GM23248 (cell line): ENCODE measurements at regions not wholly inside any gene's neighbourhood (a gene's known extent, or its start where the extent isn't known, plus 50 kb on each side); places are given as distances from the start of the nearest gene placed in this dataset.

Experiments
- DNase-seq: peaks from one replicate; pipeline ENCODE4 v3.0.0-alpha.2; 2015
- H2AFZ ChIP-seq: fragments of 200-600 bp; sonication (generic); 2 replicates; pipeline ENCODE4 v1.6.1; 2016; ENCODE audit warnings: antibody characterized with exemption
- H3F3A ChIP-seq: fragments of 200-600 bp; sonication (generic); 2 replicates; pipeline ENCODE4 v1.6.1; 2016; ENCODE audit warnings: mild to moderate bottlenecking, antibody characterized with exemption, mixed run types; ENCODE audit not compliant: insufficient read depth
- H3K27ac ChIP-seq: fragments of 200-600 bp; sonication (generic); 2 replicates; pipeline ENCODE4 v1.5.1; 2016; ENCODE audit warnings: mild to moderate bottlenecking
- H3K27me3 ChIP-seq: fragments of 200-600 bp; sonication (generic); replicated peaks from 2 replicates; pipeline ENCODE4 v1.6.1; 2016; ENCODE audit warnings: mild to moderate bottlenecking; ENCODE audit not compliant: insufficient read depth
- H3K36me3 ChIP-seq: fragments of 200-600 bp; sonication (generic); 2 replicates; pipeline ENCODE4 v1.6.1; 2016; ENCODE audit warnings: low read depth, mild to moderate bottlenecking
- H3K4me1 ChIP-seq: fragments of 200-600 bp; sonication (generic); 2 replicates; pipeline ENCODE4 v1.6.1; 2016; ENCODE audit warnings: mild to moderate bottlenecking; ENCODE audit not compliant: insufficient read depth
- H3K4me2 ChIP-seq: fragments of 200-600 bp; sonication (generic); one replicate; pipeline ENCODE4 v1.6.1; 2016; ENCODE audit warnings: mild to moderate bottlenecking; ENCODE audit not compliant: unreplicated experiment
- H3K4me3 ChIP-seq: fragments of 200-600 bp; sonication (generic); 2 replicates; pipeline ENCODE4 v1.5.1; 2016; ENCODE audit warnings: mild to moderate bottlenecking
- H3K79me2 ChIP-seq: fragments of 200-600 bp; sonication (generic); 2 replicates; pipeline ENCODE4 v1.6.1; 2016; ENCODE audit warnings: mild to moderate bottlenecking; ENCODE audit not compliant: insufficient read depth
- H3K9ac ChIP-seq: fragments of 200-600 bp; sonication (generic); 2 replicates; pipeline ENCODE4 v1.6.1; 2016; ENCODE audit warnings: mild to moderate bottlenecking
- H3K9me2 ChIP-seq: fragments of 200-600 bp; sonication (generic); 2 replicates; pipeline ENCODE4 v1.6.1; 2016; ENCODE audit warnings: mixed run types, mild to moderate bottlenecking, moderate library complexity; ENCODE audit not compliant: insufficient read depth
- H3K9me3 ChIP-seq: fragments of 200-600 bp; sonication (generic); one replicate; pipeline ENCODE4 v1.6.1; 2017; ENCODE audit warnings: low read depth
- H4K20me1 ChIP-seq: fragments of 200-600 bp; sonication (generic); 2 replicates; pipeline ENCODE4 v1.6.0; 2016; ENCODE audit not compliant: insufficient read depth
- EZH2 ChIP-seq: fragments of 200-600 bp; sonication (generic); IDR thresholded peaks from 2 replicates; pipeline ENCODE4 v1.6.1; 2018; ENCODE audit warnings: antibody characterized with exemption, mild to moderate bottlenecking; ENCODE audit not compliant: insufficient read depth, poor library complexity, severe bottlenecking
- EZH2phosphoT487 ChIP-seq: fragments of 200-600 bp; sonication (generic); IDR thresholded peaks from 2 replicates; pipeline ENCODE4 v1.6.1; 2018; ENCODE audit warnings: antibody characterized with exemption, moderate library complexity, mild to moderate bottlenecking, low read depth; ENCODE audit not compliant: insufficient read depth
- WGBS, 2 experiments: methylation state at CpG; one replicate each; pipeline ENCODE4 v1.1.6; 2015 to 2017; ENCODE audit warnings: low lambda C conversion rate in 2 of 2, low coverage in 1 of 2; ENCODE audit errors: missing lambda C conversion rate in 2 of 2; 5-methylcytosine and 5-hydroxymethylcytosine counted together
- in situ Hi-C: fragments of 300-500 bp; cut with MboI; formaldehyde crosslinking; loops from 2 replicates; pipeline ENCODE4 v1.15.0; 2020

GRCh38 chr14:37862263-37862662 lies 266.8 kb downstream of the TTC6 start:
- Histone ChIP-seq H3K27me3 (no peaks in the 10 kb centered on the region; the same call in none of the 2 replicates), H4K20me1 (no peaks in the 10 kb centered on the region), H3K9me2 (no peaks in the 10 kb centered on the region), H3K9me3 (no peaks in the 10 kb centered on the region), H3K9ac (no peak overlapping the region), H2AFZ (no peak overlapping the region), H3K27ac (no peak overlapping the region), H3F3A (peaks cover 17% of the 10 kb centered on the region), H3K36me3 (no peaks in the 10 kb centered on the region), H3K79me2 (no peaks in the 10 kb centered on the region), H3K4me2 (no peak overlapping the region), H3K4me1 (peaks cover 14% of the 10 kb centered on the region), H3K4me3 (no peak overlapping the region)
- TF ChIP-seq EZH2phosphoT487 = no peak
- TF ChIP-seq EZH2 = no peak
- WGBS, 2 experiments = 56 to 60% methylated on average over 3 of the region's 3 CpGs
- DNase-seq = no peak
- in situ Hi-C loops = loop anchor here (10.0 kb wide), 1 partner anchor 617 kb away; no protein-coding TSS in a partner anchor

GRCh38 chr14:37864128-37864527 lies 268.7 kb downstream of the TTC6 start:
- Histone ChIP-seq H3K4me1 (peaks cover 14% of the 10 kb centered on the region), H3K27me3 (no peaks in the 10 kb centered on the region), H3K79me2 (no peaks in the 10 kb centered on the region), H3K27ac (no peak overlapping the region), H2AFZ (no peak overlapping the region), H3K9me3 (no peaks in the 10 kb centered on the region), H3K36me3 (no peaks in the 10 kb centered on the region), H3K9ac (no peak overlapping the region), H3K9me2 (no peaks in the 10 kb centered on the region), H3K4me3 (no peak overlapping the region), H4K20me1 (no peaks in the 10 kb centered on the region), H3K4me2 (no peak overlapping the region), H3F3A (peaks cover 17% of the 10 kb centered on the region)
- DNase-seq = no peak
- WGBS, 2 experiments = 58 to 60% methylated on average over 6 of the region's 6 CpGs
- in situ Hi-C loops = loop anchor here (10.0 kb wide), 1 partner anchor 619 kb away; no protein-coding TSS in a partner anchor
- no peak for TF ChIP-seq EZH2

GRCh38 chr14:37864861-37865718 lies 269.7 kb downstream of the TTC6 start:
- H2AFZ ChIP-seq = no peak overlapping the region
- H3K79me2 ChIP-seq = no peaks in the 10 kb centered on the region
- H3K9ac ChIP-seq = no peak overlapping the region
- no peaks in the 10 kb centered on the region for H3K9me3 ChIP-seq
- in situ Hi-C loops = loop anchor here (10.0 kb wide), 1 partner anchor 620 kb away; no protein-coding TSS in a partner anchor
- TF ChIP-seq EZH2phosphoT487 (no peak), EZH2 (no peak)
- H3K27me3 ChIP-seq = no peaks in the 10 kb centered on the region
- no peak overlapping the region for H3K27ac ChIP-seq
- no peaks in the 10 kb centered on the region for H3K36me3 ChIP-seq
- DNase-seq = peak; percentile 87
- 7 to 14% methylated on average over 9 to 11 of the region's 11 CpGs for WGBS, 2 experiments
- H3K4me1 ChIP-seq = peaks cover 14% of the 10 kb centered on the region
- H3K4me3 ChIP-seq = no peak overlapping the region
- H3K9me2 ChIP-seq = no peaks in the 10 kb centered on the region
- no peaks in the 10 kb centered on the region for H4K20me1 ChIP-seq
- peak overlapping the region; percentile 41 for H3K4me2 ChIP-seq
- H3F3A ChIP-seq = peaks cover 17% of the 10 kb centered on the region

GRCh38 chr14:37865719-37866549 lies 270.5 kb downstream of the TTC6 start:
- no peak overlapping the region for H3K27ac ChIP-seq
- 65 to 75% methylated on average over 4 of the region's 4 CpGs for WGBS, 2 experiments
- H3K9me3 ChIP-seq = no peaks in the 10 kb centered on the region

More at GRCh38 chr14:37865719-37866549, 270.5 kb downstream of the TTC6 start:
- H3K4me2 ChIP-seq = peak overlapping the region; percentile 41
- no peak overlapping the region for H2AFZ ChIP-seq
- in situ Hi-C loops = loop anchor here (10.0 kb wide), 1 partner anchor 621 kb away; no protein-coding TSS in a partner anchor
- peaks cover 14% of the 10 kb centered on the region for H3K4me1 ChIP-seq
- peaks cover 17% of the 10 kb centered on the region for H3F3A ChIP-seq
- TF ChIP-seq EZH2phosphoT487 = no peak
- no peak for TF ChIP-seq EZH2
- no peaks in the 10 kb centered on the region for H4K20me1 ChIP-seq
- no peaks in the 10 kb centered on the region for H3K9me2 ChIP-seq
- no peak for DNase-seq
- H3K27me3 ChIP-seq = no peaks in the 10 kb centered on the region
- H3K36me3 ChIP-seq = no peaks in the 10 kb centered on the region
- no peaks in the 10 kb centered on the region for H3K79me2 ChIP-seq
- H3K4me3 ChIP-seq = no peak overlapping the region
- H3K9ac ChIP-seq = no peak overlapping the region
